GM12872 (cell line): ENCODE measurements at regions not wholly inside any gene's neighbourhood (a gene's known extent, or its start where the extent isn't known, plus 50 kb on each side); places are given as distances from the start of the nearest gene placed in this dataset.
A peak's percentile ranks its signal among the peaks of the same experiment; 100 is the strongest.

Experiments used
- TF ChIP-seq, protein P1 (sequence below): IDR thresholded peaks from 3 replicates; pipeline ENCODE4 v1.5.1; 2011; ENCODE audit warnings: low read depth, mild to moderate bottlenecking, low read length, moderate library complexity; ENCODE audit not compliant: insufficient read depth

DNA sequence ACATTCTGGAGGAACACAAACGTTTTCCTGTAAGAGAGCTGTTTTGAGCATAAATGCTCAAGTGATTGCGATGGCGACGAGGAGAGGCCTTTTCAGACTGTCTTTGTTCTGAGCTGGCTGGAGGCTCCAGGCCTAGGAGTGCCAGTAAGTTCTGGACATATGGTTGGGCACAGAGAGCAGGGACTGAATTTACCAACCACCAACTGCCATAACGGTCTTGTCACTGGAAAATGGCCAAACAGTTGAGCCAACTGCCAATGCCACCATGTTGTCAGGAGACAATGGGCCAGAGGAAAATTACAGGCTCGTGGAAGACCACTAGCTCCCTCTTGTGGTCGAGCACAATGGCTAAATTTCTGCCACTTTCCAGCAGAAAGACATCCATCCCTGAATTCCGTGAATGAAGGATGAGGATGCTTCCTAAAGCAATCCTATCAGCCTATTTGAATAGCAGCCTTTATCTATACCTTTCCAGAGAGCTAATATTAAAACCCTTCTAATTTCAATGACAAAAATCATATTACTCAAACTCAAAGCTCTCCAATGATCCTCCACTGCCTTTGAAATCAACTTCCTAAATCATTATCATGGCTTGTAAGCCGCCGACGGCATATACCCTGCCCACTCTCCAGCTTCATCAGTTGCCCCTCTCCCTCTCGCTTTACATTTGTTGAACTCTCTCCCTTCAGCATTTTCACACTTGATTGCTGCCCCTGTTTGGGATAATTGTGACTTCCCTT, 66.9 kb upstream of the GLIS3 start:
- TF ChIP-seq, protein P1, sequence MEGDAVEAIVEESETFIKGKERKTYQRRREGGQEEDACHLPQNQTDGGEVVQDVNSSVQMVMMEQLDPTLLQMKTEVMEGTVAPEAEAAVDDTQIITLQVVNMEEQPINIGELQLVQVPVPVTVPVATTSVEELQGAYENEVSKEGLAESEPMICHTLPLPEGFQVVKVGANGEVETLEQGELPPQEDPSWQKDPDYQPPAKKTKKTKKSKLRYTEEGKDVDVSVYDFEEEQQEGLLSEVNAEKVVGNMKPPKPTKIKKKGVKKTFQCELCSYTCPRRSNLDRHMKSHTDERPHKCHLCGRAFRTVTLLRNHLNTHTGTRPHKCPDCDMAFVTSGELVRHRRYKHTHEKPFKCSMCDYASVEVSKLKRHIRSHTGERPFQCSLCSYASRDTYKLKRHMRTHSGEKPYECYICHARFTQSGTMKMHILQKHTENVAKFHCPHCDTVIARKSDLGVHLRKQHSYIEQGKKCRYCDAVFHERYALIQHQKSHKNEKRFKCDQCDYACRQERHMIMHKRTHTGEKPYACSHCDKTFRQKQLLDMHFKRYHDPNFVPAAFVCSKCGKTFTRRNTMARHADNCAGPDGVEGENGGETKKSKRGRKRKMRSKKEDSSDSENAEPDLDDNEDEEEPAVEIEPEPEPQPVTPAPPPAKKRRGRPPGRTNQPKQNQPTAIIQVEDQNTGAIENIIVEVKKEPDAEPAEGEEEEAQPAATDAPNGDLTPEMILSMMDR: peak; percentile 85

DNA sequence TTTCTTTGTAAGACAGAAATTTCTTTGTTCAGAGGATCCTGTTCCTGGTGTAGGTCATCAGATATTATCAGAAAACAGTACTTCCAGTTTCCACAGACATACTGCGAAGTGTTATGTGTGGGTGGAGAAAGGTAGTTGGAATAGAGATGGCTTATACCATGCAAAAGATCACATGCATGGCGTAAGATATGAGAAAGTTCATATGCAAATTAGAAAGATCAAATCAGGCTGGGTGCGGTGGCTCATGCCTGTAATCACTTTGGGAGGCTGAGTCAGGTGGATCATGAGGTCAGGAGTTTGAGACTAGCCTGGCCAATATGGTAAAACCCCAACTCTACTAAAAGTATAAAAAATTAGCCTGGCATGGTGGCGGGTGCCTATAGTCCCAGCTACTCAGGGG, 65.2 kb upstream of the GLIS3 start:
- TF ChIP-seq, protein P1: no peak

DNA sequence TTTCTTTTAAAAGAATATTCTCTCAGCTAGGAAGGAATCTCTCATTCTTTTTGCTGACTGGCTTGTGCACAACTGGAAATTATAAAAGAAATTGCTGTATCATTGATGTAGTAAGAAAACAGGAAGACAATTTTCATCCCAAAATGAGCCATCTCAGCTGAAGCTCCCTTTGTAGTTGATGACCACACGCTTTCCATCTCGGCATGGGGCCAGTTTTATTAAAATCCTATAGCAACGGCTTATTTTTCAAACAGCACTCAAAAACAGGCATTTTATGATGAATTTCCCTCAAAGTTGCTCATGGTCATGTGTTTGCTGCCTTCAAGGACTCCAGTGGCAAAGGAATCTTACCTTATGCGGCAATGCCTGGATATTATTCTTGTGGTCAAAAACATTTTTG, 62.4 kb upstream of the GLIS3 start:
- TF ChIP-seq, protein P1: no peak

DNA sequence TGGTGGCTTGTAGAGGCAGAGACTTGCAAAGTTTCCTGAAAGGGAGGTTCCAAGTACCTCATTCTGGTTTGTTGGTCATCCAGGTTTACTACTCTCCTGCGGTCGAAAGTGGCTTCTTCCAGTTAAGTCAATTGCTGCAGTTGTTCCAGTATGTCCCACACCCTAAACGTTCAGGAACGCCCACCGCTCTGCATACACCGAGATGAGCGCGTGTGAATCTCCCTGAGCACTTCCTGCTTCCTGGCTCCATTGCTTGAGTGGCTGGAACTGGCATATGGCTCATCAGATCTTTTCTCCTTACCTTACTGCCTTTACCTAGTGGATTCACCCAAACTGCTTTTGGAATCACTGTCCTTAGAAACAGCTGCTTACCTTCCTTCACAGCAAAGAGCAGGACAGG, 59.1 kb upstream of the GLIS3 start:
- TF ChIP-seq, protein P1: no peak

DNA sequence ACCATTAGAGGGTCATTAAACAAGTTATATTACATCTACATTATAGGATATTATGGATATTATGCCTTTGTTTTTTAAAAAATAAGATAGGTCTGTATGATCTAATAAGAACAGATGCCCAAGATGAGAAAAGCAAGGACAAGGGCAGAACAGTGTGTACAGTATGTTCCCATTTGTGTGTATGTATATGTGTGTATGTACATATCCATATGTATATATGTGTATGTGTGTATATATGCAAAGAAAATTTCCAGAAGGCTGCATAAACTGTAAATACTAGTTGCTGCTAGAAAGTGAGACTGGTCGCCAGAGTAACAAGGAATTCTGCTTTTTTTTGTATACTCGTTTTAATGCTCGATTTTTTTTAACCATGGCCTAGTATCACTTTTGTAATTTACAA, 58.1 kb upstream of the GLIS3 start:
- TF ChIP-seq, protein P1: no peak

DNA sequence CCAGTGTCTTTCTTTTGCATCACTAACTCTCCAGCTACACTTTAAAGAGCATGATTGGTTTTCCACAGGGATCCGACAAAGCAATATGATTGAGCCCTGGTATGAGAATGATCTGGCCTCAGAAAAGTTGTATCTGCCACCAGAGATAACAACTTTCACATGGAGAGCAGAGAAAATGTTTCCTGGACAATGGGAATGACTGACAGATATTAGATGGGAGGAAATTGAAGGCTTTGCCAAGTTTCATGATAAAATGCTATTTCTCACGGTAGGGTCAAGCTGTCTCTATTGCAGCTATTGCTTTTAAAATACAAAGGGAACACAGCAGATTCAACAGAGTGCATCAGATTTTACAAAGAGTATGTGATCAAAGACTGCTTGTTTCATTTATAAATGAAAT, 56.4 kb upstream of the GLIS3 start:
- TF ChIP-seq, protein P1: no peak

DNA sequence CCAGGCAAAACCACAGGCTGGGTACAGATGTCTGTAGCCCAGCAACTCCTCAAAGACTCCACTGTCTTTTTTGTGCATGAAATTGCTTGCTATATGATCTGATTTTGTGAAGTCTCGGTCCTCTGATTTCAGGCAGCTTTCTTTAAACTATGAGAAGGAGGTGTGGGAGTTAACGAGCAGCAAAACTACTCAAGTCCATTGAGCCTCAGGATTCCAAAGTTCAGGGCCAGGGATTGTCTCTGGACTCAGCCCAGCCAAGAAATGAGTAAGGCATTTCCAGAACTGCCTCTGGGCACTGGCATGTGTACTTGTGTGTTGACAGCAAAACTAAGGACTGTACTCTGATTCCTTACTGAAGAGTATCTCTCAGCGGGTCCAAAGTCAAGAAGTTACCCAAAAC, 53.4 kb upstream of the GLIS3 start:
- TF ChIP-seq, protein P1: no peak
